Muscle layer of duodenum (tissue), 2 donors: ENCODE measurements at regions not wholly inside any gene's neighbourhood (a gene's known extent, or its start where the extent isn't known, plus 50 kb on each side); places are given as distances from the start of the nearest gene placed in this dataset.

ENCODE experiments used
- H3K27ac ChIP-seq: one replicate; pipeline ENCODE4 v1.7.0; 2013; ENCODE audit warnings: mild to moderate bottlenecking, low read length
- H3K27me3 ChIP-seq: one replicate; pipeline ENCODE4 v1.7.0; 2013; ENCODE audit warnings: low read depth, mild to moderate bottlenecking, control low read depth, low read length
- H3K36me3 ChIP-seq, 2 donors: one replicate each; pipeline ENCODE4 v1.7.0; 2013; ENCODE audit warnings: low read length in 2 of 2, control low read depth in 1 of 2, mild to moderate bottlenecking in 1 of 2; ENCODE audit not compliant: insufficient read depth in 2 of 2, control insufficient read depth in 1 of 2
- H3K4me1 ChIP-seq, 2 donors: one replicate each; pipeline ENCODE4 v1.7.0; 2013; ENCODE audit warnings: low read length in 2 of 2, mild to moderate bottlenecking in 2 of 2, control low read depth in 1 of 2, moderate library complexity in 1 of 2; ENCODE audit not compliant: insufficient read depth in 2 of 2, control insufficient read depth in 1 of 2
- H3K4me3 ChIP-seq, 2 donors: one replicate each; pipeline ENCODE4 v1.7.0; 2013; ENCODE audit warnings: low read length in 2 of 2, low read depth in 1 of 2, mild to moderate bottlenecking in 1 of 2
- H3K9me3 ChIP-seq, 2 donors: one replicate each; pipeline ENCODE4 v1.7.0; 2013; ENCODE audit warnings: low read length in 2 of 2, control low read depth in 1 of 2, mild to moderate bottlenecking in 1 of 2; ENCODE audit not compliant: control insufficient read depth in 1 of 2
- donor health status: healthy.

DNA sequence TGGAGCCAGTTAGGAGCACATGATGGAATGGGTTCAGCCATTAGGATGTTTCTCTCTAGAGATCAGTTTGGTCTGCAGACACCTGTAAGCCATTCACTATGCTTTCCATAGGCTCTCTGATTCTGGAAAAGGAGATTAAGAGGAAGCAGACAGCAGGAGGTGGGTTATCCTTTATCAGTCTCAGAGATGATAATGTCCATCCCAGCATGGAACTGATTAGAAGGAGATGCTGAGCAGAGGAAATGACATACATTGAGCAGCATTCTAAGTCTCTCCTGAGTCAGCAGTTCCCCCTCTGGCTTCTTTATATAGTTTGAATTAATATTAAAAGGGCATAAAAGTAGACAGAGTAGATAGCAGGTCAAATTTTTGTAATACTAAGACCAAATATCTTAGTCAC lies 591.1 kb downstream of the GBE1 start:
- Histone ChIP-seq H3K4me1 (no peaks in the 10 kb centered on the region), H3K9me3 (no peaks in the 10 kb centered on the region), H3K27ac (no peak overlapping the region), H3K36me3 (no peaks in the 10 kb centered on the region), H3K4me3 (no peak overlapping the region), H3K27me3 (no peaks in the 10 kb centered on the region)

DNA sequence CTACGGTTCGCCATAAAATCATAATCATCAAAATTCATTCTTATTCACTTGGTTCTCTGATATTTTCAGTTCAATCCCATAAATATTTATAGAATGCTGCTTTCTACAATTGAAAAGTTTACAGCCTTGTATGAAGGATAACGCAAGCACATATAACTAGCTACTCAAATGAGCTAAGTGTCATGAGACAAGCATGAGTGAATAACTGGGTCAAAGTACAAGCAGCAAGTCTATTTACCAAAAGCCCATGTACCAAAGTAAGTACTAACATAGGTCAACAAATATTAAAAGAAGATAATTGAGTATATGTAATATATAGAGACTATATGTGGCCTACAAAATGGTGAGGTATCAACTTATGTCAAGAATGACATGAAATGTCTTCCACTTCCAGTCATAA lies 596.6 kb downstream of the GBE1 start:
- Histone ChIP-seq H3K4me3 (no peak overlapping the region), H3K27ac (no peak overlapping the region), H3K36me3 (no peaks in the 10 kb centered on the region), H3K4me1 (no peaks in the 10 kb centered on the region), H3K9me3 (no peaks in the 10 kb centered on the region), H3K27me3 (no peaks in the 10 kb centered on the region)

DNA sequence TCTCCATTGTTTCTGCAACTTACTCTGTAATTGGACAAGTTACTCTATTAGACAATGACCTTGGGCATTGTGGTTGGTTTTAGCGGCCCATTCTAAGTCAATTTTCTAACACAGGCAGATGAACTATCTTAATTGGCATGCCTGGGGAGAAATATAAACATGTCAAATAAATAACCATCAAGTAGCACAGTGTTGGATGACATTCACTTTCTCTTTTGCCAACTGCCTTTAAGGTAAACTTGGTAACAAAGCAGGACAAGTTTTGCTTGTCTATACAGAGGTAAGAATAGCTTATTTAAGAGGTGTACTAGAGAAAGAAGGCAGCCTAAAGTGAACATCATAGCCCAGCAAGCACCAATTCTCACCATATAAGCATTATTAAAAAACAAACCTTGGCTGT lies 599.6 kb downstream of the GBE1 start:
- no peaks in the 10 kb centered on the region for H3K4me1 ChIP-seq
- peaks cover 0 to 5% of the 10 kb centered on the region in 2 donors for H3K9me3 ChIP-seq

DNA sequence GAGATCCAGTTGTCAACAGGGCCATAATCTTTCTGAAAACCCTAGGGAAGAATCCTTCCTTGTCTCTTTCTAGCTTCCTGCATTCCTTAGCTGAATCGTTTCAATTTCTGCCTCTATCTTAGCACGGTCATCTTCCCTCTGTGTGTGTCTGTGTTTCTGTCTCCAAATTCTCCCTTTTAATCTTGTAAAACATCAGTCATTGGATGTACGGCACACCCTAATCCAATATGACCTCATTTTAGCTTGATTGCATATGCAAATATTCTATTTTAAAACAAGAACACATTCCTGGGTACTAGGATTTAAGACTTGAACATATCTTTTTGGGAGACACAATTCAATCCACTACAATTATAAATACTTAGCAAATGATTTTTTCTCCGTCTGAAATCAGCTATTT lies 600.3 kb downstream of the GBE1 start:
- Histone ChIP-seq H3K9me3 (peaks cover 0 to 5% of the 10 kb centered on the region in 2 donors), H3K4me1 (no peaks in the 10 kb centered on the region), H3K36me3 (no peaks in the 10 kb centered on the region), H3K4me3 (no peak overlapping the region), H3K27ac (no peak overlapping the region), H3K27me3 (no peaks in the 10 kb centered on the region)

More for the DNA sequence above, 599.6 kb downstream of the GBE1 start:
- Histone ChIP-seq H3K27ac (no peak overlapping the region), H3K36me3 (no peaks in the 10 kb centered on the region), H3K27me3 (no peaks in the 10 kb centered on the region), H3K4me3 (no peak overlapping the region)

DNA sequence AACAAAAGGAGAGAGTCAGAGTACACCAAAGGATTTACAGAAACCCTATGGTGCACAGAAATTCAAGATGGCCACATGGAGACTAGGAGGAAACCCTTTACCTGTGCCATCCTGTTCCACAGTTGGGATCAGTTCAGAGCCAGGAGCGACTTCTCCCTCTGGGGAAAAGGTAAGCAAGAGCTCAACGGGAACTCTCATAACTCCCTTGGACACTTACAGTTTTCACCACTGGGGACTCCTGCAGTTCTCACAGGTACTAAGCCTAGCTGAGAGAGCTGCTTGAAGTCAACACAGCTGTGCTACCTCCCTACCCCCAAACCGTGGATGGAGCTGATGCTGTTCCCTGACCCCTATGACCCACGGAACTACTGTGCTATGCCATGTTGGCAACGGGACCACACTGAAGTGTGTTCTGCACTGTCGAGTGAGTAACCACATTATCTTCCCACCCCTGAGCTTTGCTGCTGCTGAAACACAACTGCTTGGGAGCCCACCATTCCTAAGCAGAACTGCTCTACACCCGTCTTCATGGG lies 606.8 kb downstream of the GBE1 start:
- no peak overlapping the region for H3K27ac ChIP-seq
- no peak overlapping the region for H3K4me3 ChIP-seq
- peaks cover 0 to 5% of the 10 kb centered on the region in 2 donors for H3K9me3 ChIP-seq
- H3K36me3 ChIP-seq = no peaks in the 10 kb centered on the region
- no peaks in the 10 kb centered on the region for H3K4me1 ChIP-seq
- no peaks in the 10 kb centered on the region for H3K27me3 ChIP-seq

DNA sequence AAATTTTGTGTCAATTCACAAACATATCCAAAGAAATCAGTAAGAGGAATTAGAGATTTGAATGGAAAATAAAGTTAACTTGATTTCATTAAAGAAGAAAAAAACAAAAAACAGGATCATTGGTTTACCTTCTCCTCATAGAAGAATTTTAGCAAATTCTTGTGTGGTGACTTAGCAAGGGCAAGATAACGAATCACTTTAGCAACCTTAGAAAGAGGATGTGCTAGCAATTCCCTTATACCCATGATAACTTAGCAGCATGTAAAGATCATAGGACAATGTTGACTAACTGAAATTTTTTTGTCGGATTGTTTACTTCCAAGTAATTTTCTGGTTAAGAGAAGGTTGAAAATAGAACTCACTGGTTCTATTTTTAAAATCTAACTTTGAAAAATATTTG lies 609.3 kb downstream of the GBE1 start:
- no peak overlapping the region for H3K4me3 ChIP-seq
- no peaks in the 10 kb centered on the region for H3K36me3 ChIP-seq
- no peak overlapping the region for H3K27ac ChIP-seq
- H3K4me1 ChIP-seq = no peaks in the 10 kb centered on the region
- no peaks in the 10 kb centered on the region for H3K9me3 ChIP-seq
- H3K27me3 ChIP-seq = no peaks in the 10 kb centered on the region

DNA sequence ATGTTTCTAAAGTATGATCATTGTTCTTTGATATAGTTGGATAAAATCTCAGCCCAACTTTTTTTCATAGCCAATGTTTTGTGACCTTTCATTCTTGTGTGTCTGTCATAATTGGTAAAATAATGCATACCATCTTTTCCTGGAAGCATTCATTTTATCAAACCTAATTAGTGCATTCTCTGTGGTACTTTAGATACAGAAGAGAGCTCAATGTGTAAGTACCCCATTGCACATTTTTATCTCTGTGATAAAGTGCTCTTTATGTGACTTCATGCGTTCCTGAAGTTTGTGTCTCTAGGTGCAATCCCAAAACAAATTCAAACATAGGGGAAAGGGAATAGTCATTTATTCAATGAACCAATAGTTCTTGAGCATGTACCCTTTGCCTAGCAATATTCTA lies 628.5 kb downstream of the GBE1 start:
- no peak overlapping the region for H3K4me3 ChIP-seq
- no peaks in the 10 kb centered on the region for H3K4me1 ChIP-seq
- no peak overlapping the region for H3K27ac ChIP-seq
- no peaks in the 10 kb centered on the region for H3K36me3 ChIP-seq
- H3K27me3 ChIP-seq = no peaks in the 10 kb centered on the region
- peaks cover 0 to 4% of the 10 kb centered on the region in 2 donors for H3K9me3 ChIP-seq

DNA sequence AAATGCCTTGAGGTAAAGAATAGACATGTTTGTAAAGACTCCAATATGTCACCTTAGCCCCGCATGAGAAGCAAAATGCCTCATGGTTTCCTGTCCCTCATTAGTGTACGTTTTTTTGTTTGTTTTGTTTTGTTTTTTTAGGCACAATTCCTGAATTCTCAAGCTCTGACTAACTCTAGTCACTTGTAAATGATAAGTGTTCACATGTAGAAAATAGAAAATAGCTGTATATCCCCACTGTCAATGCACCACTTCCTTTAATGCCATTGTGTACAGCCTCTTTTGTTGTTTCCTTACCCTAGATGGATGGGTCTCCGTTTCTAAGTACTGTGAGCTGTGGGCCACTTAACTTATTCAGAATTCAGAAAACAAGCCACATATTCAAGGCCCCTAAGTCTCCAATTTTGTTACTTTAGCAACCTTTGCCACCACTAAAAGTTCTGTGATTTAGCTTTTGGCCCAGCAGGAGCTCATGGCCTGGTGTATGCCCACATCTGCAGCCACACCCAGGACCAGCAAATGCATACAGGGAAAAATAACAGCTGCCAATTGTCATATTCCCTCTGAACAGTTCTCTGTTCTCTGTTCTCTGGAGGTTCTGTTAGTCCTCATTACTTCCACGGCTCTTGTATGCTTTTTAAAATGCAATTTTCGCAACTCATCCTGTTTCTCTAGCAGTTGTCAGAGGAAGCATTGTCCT lies 655.5 kb downstream of the GBE1 start:
- Histone ChIP-seq H3K9me3 (peaks cover 0 to 3% of the 10 kb centered on the region in 2 donors), H3K27ac (no peak overlapping the region), H3K4me1 (no peaks in the 10 kb centered on the region), H3K27me3 (no peaks in the 10 kb centered on the region), H3K4me3 (no peak overlapping the region), H3K36me3 (no peaks in the 10 kb centered on the region)

DNA sequence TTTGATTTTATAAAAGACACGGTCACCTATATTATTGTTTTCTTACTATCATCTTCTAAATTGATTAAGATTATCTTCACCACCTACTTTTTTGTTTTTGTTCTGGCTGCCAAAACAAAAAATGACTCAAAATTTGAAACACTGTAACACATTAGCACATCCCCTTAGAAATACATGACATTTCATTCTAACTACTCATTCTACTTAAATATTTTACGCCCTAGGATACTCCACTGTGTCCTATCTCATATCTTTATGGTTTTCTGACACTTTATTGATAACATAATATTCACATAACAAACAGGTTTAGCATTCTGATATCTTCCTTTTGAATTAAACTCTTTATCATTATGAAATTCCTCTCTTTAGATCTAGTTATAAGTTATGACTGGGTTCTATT lies 656.2 kb downstream of the GBE1 start:
- Histone ChIP-seq H3K27me3 (no peaks in the 10 kb centered on the region), H3K4me1 (no peaks in the 10 kb centered on the region), H3K27ac (no peak overlapping the region), H3K9me3 (peaks cover 0 to 3% of the 10 kb centered on the region in 2 donors), H3K36me3 (no peaks in the 10 kb centered on the region), H3K4me3 (no peak overlapping the region)

DNA sequence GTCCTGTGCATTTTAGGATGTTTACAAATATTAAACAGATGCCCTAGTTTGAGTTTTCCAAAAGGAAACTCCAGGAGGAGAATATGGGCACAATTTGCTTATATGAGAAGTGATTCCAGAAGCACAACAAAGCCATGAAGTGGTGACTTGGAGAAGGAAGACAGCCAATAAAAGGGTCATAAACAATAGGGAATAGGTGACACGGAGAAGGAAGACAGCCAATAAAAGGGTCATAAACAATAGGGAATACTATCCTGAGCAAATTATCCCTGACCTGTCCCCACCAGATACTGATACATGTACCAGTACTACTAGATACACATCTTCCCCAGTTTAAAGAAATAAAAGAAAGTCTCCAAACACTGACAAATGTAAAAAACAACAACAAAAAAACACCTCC lies 663.6 kb downstream of the GBE1 start:
- Histone ChIP-seq H3K27me3 (no peaks in the 10 kb centered on the region), H3K4me1 (no peaks in the 10 kb centered on the region), H3K27ac (no peak overlapping the region), H3K36me3 (no peaks in the 10 kb centered on the region), H3K9me3 (no peaks in the 10 kb centered on the region), H3K4me3 (no peak overlapping the region)

DNA sequence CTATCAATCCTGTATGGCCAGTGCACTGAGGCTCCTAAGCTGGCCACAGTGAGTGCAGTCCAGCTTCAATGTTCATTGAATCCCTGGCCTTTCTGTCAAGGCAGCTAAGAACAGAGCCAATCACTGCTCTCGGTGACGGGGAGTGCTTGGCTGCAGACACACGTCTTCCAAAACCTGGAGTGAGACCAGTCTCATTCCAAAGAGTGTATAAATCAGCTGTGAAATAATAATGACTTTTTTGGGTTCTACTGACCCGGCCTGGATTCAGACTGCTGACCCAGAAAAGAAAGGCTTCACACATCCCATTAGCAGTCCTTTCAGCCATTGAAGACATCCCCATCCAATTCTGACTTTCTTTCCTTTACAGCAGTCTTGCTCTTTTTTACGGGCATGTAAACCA lies 665.5 kb downstream of the GBE1 start:
- no peaks in the 10 kb centered on the region for H3K36me3 ChIP-seq
- no peaks in the 10 kb centered on the region for H3K9me3 ChIP-seq
- H3K27ac ChIP-seq = no peak overlapping the region
- H3K4me3 ChIP-seq = no peak overlapping the region
- no peaks in the 10 kb centered on the region for H3K27me3 ChIP-seq
- H3K4me1 ChIP-seq = no peaks in the 10 kb centered on the region

DNA sequence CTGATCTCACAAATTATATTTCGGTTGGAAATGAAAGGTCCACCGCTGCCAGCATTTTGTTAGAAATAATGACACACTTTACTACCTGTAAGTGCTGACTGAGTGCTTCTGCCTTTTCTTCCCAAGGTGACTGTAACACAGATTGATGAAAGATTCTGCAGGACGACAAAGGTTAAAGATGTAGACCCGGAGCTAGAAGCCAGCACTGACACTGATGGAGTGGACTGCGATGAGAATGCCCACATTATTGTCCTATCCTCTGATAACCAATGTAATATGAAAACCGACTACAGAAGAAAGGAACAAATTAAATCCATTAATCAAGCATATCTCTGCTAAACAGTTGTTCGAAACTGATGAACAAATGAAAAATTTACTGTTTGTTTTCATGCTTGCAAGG lies 666.5 kb downstream of the GBE1 start:
- H3K9me3 ChIP-seq = no peaks in the 10 kb centered on the region
- H3K27me3 ChIP-seq = no peaks in the 10 kb centered on the region
- H3K27ac ChIP-seq = no peak overlapping the region
- H3K36me3 ChIP-seq = no peaks in the 10 kb centered on the region
- no peak overlapping the region for H3K4me3 ChIP-seq
- H3K4me1 ChIP-seq = no peaks in the 10 kb centered on the region
